Transverse colon (tissue), 4 donors: ENCODE measurements at regions not wholly inside any gene's neighbourhood (a gene's known extent, or its start where the extent isn't known, plus 50 kb on each side); places are given as distances from the start of the nearest gene placed in this dataset.

ENCODE experiments used
- DNase-seq: peaks from one replicate; pipeline ENCODE4 v3.0.0-alpha.2; 2019
- H3K27ac ChIP-seq, 4 donors: fragments of 200-600 bp; sonication (generic); 2 replicates each; pipeline ENCODE4 v1.5.1; 2016 to 2018; ENCODE audit warnings: inconsistent platforms in 4 of 4
- H3K27me3 ChIP-seq: fragments of 200-600 bp; sonication (generic); 2 replicates; pipeline ENCODE4 v1.5.1; 2017; ENCODE audit warnings: inconsistent platforms
- H3K36me3 ChIP-seq, 4 donors: fragments of 200-600 bp; sonication (generic); 2 replicates each; pipeline ENCODE4 v1.5.1; 2017 to 2019; ENCODE audit warnings: inconsistent platforms in 4 of 4
- H3K4me1 ChIP-seq, 4 donors: fragments of 200-600 bp; sonication (generic); 2 replicates each; pipeline ENCODE4 v1.5.1; 2017 to 2020; ENCODE audit warnings: inconsistent platforms in 4 of 4
- H3K4me3 ChIP-seq, 4 donors: fragments of 200-600 bp; sonication (generic); 1 replicate in 1 of 4; 2 replicates in 3 of 4; pipeline versions ENCODE4 v1.5.1 to v1.6.1; 2017 to 2019; ENCODE audit warnings: inconsistent platforms in 4 of 4
- H3K9me3 ChIP-seq, 2 donors: fragments of 200-600 bp; sonication (generic); 2 replicates each; pipeline ENCODE4 v1.5.1; 2017 to 2019; ENCODE audit warnings: inconsistent platforms in 2 of 2
- EP300 ChIP-seq: sonication (generic); formaldehyde crosslinking; IDR thresholded peaks from one replicate; pipeline ENCODE4 v1.6.1; 2017; ENCODE audit warnings: antibody characterized with exemption, low read depth
- POLR2A ChIP-seq: fragments of 450-650 bp; IDR thresholded peaks from one replicate; pipeline ENCODE4 v1.6.1; 2016; ENCODE audit warnings: antibody characterized with exemption, mild to moderate bottlenecking, moderate library complexity
- POLR2AphosphoS5 ChIP-seq, 3 donors: sonication (generic); formaldehyde crosslinking; IDR thresholded peaks; one replicate each; pipeline ENCODE4 v1.6.1; 2016; ENCODE audit warnings: antibody characterized with exemption in 3 of 3
- WGBS, 2 donors: methylation state at CpG; one replicate each; pipeline ENCODE4 v1.1.5; 2018; ENCODE audit warnings: low coverage in 1 of 2; 5-methylcytosine and 5-hydroxymethylcytosine counted together
- in situ Hi-C, 4 donors: fragments of 200-750 bp; cut with MboI; loops; one replicate each; pipeline versions ENCODE4 v1.15.0 to v1.15.1; 2017; ENCODE audit warnings: low sequenced_read_pairs in 3 of 4, low pct_ligation_motif_present in 1 of 4, low pct_unique_long_range_greater_than_20kb in 1 of 4
- intact Hi-C: fragments of 100-400 bp; cut with DNase I; formaldehyde crosslinking; loops from one replicate; pipeline ENCODE4 v1.15.1; 2023; ENCODE audit warnings: low total_unique reads
- TF ChIP-seq, protein P1 (sequence below), 5 experiments: fragments of 200-600 bp in 3 of 5; fragments of 450-650 bp in 2 of 5; sonication (generic) in 3 of 5; IDR thresholded peaks; 1 replicate in 2 of 5; 2 replicates in 3 of 5; pipeline ENCODE4 v1.5.1; 2016 to 2017; ENCODE audit warnings: antibody characterized with exemption in 5 of 5, inconsistent platforms in 3 of 5, mild to moderate bottlenecking in 2 of 5, moderate library complexity in 1 of 5

- intact Hi-C loops, result no loop called here
- TF ChIP-seq POLR2A (no peak), EP300 (no peak), POLR2AphosphoS5 (IDR thresholded peaks at IDR 0.05) (no peak)
- TF ChIP-seq, protein P1, sequence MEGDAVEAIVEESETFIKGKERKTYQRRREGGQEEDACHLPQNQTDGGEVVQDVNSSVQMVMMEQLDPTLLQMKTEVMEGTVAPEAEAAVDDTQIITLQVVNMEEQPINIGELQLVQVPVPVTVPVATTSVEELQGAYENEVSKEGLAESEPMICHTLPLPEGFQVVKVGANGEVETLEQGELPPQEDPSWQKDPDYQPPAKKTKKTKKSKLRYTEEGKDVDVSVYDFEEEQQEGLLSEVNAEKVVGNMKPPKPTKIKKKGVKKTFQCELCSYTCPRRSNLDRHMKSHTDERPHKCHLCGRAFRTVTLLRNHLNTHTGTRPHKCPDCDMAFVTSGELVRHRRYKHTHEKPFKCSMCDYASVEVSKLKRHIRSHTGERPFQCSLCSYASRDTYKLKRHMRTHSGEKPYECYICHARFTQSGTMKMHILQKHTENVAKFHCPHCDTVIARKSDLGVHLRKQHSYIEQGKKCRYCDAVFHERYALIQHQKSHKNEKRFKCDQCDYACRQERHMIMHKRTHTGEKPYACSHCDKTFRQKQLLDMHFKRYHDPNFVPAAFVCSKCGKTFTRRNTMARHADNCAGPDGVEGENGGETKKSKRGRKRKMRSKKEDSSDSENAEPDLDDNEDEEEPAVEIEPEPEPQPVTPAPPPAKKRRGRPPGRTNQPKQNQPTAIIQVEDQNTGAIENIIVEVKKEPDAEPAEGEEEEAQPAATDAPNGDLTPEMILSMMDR (IDR thresholded peaks at IDR 0.05), result no peak
- H3K27me3 ChIP-seq, result no peaks in the 10 kb centered on the region
- no peak overlapping the region for H3K27ac ChIP-seq
- in situ Hi-C loops, result no loop called here
- H3K36me3 ChIP-seq, result no peaks in the 10 kb centered on the region
- no peaks in the 10 kb centered on the region for H3K9me3 ChIP-seq
- DNase-seq, result no peak
- no peak overlapping the region for H3K4me3 ChIP-seq
- no peaks in the 10 kb centered on the region for H3K4me1 ChIP-seq
Measured at GRCh38 chr2:160741271-160741670, 247.7 kb upstream of the RBMS1 start.

- Histone ChIP-seq H3K4me3 (no peak overlapping the region), H3K4me1 (no peaks in the 10 kb centered on the region), H3K27me3 (no peaks in the 10 kb centered on the region), H3K9me3 (no peaks in the 10 kb centered on the region), H3K36me3 (no peaks in the 10 kb centered on the region), H3K27ac (no peak overlapping the region)
- in situ Hi-C loops (no loop called here), intact Hi-C loops (no loop called here)
- TF ChIP-seq, protein P1 (IDR thresholded peaks at IDR 0.05), result no peak
- no peak for TF ChIP-seq EP300
- TF ChIP-seq POLR2A, result no peak
- TF ChIP-seq POLR2AphosphoS5 (IDR thresholded peaks at IDR 0.05), result no peak
- WGBS, 2 donors, result 81 to 82% methylated on average over 2 of the region's 2 CpGs
- DNase-seq, result no peak
Measured at GRCh38 chr2:160741815-160742214, 248.2 kb upstream of the RBMS1 start.

DNA sequence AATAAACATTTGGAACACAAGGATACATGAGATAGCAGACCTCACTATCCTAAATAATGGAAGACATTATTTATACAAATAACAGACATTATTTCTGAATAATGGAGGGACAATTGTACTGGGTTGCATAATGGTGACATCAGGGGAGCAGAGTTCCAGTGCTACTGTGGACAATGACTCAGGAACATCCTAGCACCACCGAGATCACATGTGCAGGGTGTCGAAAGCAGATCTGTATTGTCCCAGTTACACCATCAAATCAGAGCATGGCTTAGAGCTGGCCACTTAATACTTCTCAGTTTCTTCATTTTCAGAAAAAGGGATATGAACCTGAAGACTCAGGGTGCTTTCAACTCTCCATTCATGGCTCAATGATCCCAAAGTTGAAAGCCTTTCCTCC, 249.1 kb upstream of the RBMS1 start:
- DNase-seq, result no peak
- Histone ChIP-seq H3K9me3 (no peaks in the 10 kb centered on the region), H3K27me3 (no peaks in the 10 kb centered on the region), H3K27ac (no peak overlapping the region), H3K36me3 (no peaks in the 10 kb centered on the region), H3K4me1 (no peaks in the 10 kb centered on the region), H3K4me3 (no peak overlapping the region)
- intact Hi-C loops (no loop called here), in situ Hi-C loops (no loop called here)
- WGBS, 2 donors, result 83 to 91% methylated on average over 2 of the region's 2 CpGs
- TF ChIP-seq POLR2A (no peak), EP300 (no peak), POLR2AphosphoS5 (IDR thresholded peaks at IDR 0.05) (no peak)
- TF ChIP-seq, protein P1 (IDR thresholded peaks at IDR 0.05), result no peak

DNA sequence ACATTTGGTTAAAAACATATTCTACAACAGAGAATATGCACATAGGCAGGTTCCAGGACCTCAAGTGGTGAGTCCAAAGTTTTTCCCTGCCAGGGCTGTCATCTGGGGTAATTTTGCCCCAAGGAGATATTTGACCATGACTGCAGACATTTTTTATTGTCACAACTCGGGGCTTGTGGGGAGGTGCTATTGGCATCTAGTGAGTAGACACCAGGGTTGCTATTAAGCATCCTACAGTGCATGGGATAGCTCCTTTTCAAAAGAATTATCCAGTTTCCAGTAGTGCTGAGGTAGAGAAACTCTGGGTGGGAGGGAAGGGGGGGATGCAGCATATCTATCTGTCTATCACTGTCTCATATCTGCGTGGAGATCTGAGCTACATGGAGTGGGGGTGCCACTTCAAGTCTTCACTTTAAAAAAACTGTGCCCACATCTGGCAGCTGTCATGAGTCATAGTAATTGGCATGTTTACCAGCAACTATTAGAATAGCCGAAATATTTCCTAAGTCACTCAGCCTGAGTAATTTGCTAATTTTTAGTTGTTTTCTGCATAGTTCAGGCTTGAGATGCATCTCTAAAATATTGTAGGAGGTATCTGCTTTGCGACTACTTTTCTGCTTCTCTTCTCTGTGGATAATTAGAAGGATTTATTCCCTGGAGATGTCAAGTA, 254.0 kb upstream of the RBMS1 start:
- no peaks in the 10 kb centered on the region for H3K27me3 ChIP-seq
- DNase-seq, result no peak
- H3K4me1 ChIP-seq, result no peaks in the 10 kb centered on the region
- H3K27ac ChIP-seq, result no peak overlapping the region
- 56 to 59% methylated on average over 3 to 4 of the region's 4 CpGs for WGBS, 2 donors
- no peaks in the 10 kb centered on the region for H3K36me3 ChIP-seq
- intact Hi-C loops, result no loop called here
- TF ChIP-seq EP300, result no peak
- TF ChIP-seq, protein P1 (IDR thresholded peaks at IDR 0.05), result no peak
- TF ChIP-seq POLR2A, result no peak
- TF ChIP-seq POLR2AphosphoS5 (IDR thresholded peaks at IDR 0.05), result no peak
- in situ Hi-C loops, result no loop called here
- no peaks in the 10 kb centered on the region for H3K9me3 ChIP-seq
- no peak overlapping the region for H3K4me3 ChIP-seq
